CD4-positive, alpha-beta T cell treated with Interleukin-17A for 1 hour (primary cell): ENCODE measurements at regions not wholly inside any gene's neighbourhood (a gene's known extent, or its start where the extent isn't known, plus 50 kb on each side); places are given as distances from the start of the nearest gene placed in this dataset.
A peak's percentile ranks its signal among the peaks of the same experiment; 100 is the strongest.
"Not testable (repeated sequence)": the region's sequence is repeated elsewhere in the genome, so short reads cannot be mapped to it uniquely, and the experiment has no call there.

Experiments
- DNase-seq: peaks from one replicate; pipeline ENCODE4 v3.0.0-alpha.2; 2020

- DNase-seq = peak; percentile 35
Measured at GRCh38 chr12:65740873-65741600, 83.2 kb upstream of the HMGA2 start.

DNA sequence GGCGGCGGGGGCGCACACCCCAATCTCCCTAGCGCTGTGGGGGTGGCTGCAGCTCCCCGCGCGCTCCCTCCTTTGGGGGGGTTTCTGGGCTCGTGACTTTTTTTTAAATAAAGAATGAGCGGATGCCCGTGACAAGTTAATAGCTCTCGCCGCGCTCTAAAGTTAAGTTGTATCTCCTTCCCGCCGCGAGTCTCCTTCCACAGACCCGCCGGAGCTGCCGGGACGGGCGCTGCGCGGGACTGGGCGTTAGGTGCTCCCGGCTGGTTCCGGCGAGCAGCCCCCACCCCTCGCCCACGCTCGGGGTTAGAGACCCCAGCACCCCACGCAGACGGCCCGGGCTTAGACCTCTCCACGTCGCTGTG is 82.6 kb upstream of the HMGA2 start:
- DNase-seq = no peak

- no peak for DNase-seq
Measured at GRCh38 chr12:65742018-65743010, 82.0 kb upstream of the HMGA2 start.

- DNase-seq = not testable (repeated sequence)
Measured at GRCh38 chr12:65744236-65744840, 79.9 kb upstream of the HMGA2 start.

DNA sequence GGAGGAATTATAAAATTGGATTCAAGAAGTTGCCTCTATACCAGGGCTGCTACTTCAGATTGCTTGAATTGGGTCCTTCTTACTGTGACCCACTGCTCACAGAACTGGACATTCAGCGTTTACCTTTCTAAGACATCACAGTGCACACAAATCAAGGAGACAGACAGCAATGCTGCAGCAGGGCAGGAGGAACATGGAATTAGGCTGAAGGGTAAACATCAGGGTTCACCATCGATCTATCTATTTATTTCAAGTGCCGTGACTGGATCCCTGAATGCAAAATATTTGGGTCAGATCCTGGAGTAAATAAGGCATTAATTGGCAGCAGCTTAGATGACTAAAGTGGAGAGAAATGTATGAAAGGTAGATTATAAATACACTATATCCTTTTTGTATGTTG is 76.9 kb upstream of the HMGA2 start:
- no peak for DNase-seq

DNA sequence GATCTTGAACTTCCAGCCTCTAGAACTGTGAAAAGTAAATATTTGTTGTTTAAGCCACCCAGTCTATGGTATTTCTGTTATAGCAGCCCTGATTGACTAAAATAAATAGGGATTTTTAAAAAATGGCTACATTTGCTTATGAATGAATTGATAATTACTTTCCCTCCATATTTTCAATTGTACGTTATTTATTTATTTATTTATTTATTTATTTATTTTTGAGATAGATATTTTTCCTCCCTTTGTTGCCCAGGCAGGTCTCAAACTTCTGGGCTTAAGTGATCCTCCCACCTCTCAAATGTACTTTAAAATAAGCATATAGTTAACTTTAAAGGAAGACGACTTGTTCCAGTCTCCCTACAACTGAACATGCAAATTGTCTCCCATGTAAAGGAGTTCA is 76.0 kb upstream of the HMGA2 start:
- no peak for DNase-seq

DNA sequence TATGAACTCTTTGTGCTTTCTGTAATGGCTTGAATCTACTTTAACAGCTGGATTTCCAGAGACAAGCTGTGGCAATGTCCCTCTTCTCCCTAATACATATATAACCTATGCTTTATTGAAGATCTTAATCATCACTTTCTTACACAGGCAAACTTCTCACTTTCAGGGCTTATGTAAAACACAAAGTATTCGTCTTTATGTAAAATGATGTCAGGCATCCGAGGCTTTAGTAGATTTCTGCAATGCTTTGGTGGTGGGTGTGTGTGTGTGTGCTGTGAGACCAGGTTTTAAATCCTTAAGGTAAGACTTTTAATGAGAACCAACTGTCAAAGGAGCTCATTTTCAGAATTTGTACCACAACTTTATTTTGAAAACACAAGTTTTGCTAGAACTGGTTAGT is 70.0 kb upstream of the HMGA2 start:
- DNase-seq = no peak

GRCh38 chr12:65754744-65755595 is 69.3 kb upstream of the HMGA2 start:
- DNase-seq = no peak

- no peak for DNase-seq
Measured at GRCh38 chr12:65755596-65755978, 68.7 kb upstream of the HMGA2 start.

GRCh38 chr12:65756267-65756666 is 68.0 kb upstream of the HMGA2 start:
- no peak for DNase-seq

DNA sequence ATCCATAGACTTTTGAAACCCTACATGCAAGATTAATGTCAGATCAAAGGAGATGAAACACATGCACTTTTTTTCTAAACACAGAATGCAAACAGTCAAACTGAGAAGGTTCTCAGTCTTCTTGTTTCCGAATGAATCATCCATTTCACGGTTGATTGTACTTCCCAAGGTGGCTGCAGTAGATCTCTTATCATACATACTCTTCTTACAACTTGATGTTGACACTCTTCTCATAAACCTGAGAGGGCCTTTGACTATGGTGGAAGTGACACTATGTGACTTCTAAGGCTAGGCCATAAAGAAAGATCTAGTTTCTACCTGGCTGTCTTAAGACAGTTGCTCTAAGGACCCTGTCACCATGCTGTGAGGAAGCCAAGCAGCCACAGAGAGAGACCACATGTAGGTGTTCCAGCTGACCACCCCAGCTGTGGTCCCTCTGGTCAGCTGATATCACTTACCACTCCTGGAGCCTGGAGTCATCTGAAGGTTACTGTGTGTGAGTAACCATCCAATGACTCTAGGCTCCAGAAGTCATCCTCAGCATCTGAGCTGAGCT is 67.2 kb upstream of the HMGA2 start:
- DNase-seq = no peak

DNA sequence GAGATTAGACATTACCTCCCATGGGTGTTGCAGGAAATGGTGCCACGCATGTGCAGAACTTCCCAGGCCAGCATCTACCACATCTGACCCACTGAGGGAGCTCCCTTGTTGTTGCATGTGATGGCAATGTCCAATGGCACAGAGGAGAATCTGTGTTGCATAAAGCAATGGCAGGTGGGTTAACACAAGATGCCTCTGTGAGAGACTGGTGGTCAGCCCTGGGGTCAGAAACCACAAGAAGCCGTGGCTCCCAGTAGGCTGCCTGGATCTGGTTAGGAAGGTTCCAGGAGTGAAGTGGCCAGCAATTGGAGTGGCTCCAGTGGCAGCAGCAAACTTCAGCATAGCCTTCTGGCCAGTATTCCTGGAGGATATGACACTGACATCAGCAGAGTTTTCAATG is 65.9 kb upstream of the HMGA2 start:
- DNase-seq = no peak

DNA sequence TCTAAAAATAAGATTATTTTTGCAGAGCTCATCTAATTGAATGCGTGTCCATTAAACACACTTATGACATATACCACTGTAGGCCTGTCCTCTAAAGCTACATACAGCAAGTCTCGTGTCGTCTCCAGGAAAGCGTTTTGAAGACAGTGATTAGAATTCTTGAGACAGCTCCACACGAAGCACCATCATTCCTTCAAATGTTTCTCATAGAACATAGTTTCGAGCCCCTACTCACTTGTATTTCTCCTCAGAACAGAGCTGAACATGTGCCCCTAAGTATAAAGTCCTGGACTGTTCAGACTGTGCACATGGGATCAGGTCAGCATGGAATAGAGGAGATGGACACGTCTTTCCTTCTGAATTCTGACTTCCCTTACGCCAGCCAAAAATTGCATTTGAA is 64.5 kb upstream of the HMGA2 start:
- no peak for DNase-seq

GRCh38 chr12:65761301-65761700 is 63.0 kb upstream of the HMGA2 start:
- no peak for DNase-seq

GRCh38 chr12:65764325-65764724 is 60.0 kb upstream of the HMGA2 start:
- DNase-seq = no peak

GRCh38 chr12:65765436-65765813 is 58.9 kb upstream of the HMGA2 start:
- DNase-seq = no peak

DNA sequence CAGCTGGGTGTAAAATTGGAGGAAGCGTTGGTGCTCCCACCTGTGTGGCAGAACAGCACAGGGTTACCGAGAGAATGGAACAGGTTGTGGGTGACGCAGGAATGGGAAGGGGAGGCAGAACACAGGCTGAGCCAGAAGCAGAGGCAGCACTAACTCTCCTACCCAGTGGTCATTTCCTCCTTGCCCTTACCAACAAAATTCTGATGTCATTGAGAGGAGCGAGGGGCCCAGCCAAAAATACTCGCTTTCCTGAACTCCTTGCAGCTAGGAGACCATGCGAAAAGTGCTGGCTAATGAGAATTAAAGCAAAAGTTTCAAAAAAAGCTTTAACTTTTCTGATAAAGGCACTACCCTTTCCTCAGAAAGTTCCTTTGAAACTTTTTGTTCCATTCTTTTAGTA is 54.4 kb upstream of the HMGA2 start:
- DNase-seq = no peak
